ENCODE measurements at regions not wholly inside any gene's neighbourhood (a gene's known extent, or its start where the extent isn't known, plus 50 kb on each side); places are given as distances from the start of the nearest gene placed in this dataset.

DNA sequence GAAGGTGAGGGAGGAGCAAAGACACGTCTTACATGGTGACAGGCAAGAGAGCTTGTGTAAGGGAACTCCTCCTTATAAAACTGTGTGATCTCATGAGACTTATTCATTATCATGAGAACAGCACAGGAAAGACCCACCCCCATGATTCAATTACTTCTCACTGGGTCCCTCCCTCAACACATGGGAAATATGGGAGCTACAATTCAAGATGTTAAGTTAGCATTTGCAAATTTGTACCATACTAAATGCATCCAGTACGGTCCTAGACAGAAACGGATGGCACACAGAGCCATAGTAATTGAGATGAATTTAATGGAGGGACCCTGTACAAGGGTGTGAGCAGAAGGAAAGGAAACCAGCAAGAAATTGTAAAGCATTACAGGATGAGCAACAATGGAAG is 765.8 kb upstream of the API5 start:
- H3K27me3 ChIP-seq: no peaks in the 10 kb centered on the region
- DNase-seq (ENCODE audit: low read depth in 1 of 2, low spot score in 1 of 2): no peak
- H3K4me1 ChIP-seq (ENCODE audit: low read depth): peaks cover 7% of the 10 kb centered on the region
- TF ChIP-seq, protein P1, sequence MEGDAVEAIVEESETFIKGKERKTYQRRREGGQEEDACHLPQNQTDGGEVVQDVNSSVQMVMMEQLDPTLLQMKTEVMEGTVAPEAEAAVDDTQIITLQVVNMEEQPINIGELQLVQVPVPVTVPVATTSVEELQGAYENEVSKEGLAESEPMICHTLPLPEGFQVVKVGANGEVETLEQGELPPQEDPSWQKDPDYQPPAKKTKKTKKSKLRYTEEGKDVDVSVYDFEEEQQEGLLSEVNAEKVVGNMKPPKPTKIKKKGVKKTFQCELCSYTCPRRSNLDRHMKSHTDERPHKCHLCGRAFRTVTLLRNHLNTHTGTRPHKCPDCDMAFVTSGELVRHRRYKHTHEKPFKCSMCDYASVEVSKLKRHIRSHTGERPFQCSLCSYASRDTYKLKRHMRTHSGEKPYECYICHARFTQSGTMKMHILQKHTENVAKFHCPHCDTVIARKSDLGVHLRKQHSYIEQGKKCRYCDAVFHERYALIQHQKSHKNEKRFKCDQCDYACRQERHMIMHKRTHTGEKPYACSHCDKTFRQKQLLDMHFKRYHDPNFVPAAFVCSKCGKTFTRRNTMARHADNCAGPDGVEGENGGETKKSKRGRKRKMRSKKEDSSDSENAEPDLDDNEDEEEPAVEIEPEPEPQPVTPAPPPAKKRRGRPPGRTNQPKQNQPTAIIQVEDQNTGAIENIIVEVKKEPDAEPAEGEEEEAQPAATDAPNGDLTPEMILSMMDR (IDR thresholded peaks at IDR 0.05; ENCODE audit: low read depth, low read length): no peak
- H3K4me3 ChIP-seq: no peak overlapping the region
- H3K9me3 ChIP-seq (ENCODE audit: low read depth): no peaks in the 10 kb centered on the region
- no peaks in the 10 kb centered on the region for H3K36me3 ChIP-seq
- H3K27ac ChIP-seq: no peak overlapping the region

GRCh38 chr11:42552786-42553185 is 759.0 kb upstream of the API5 start:
- no peaks in the 10 kb centered on the region for H3K9me3 ChIP-seq (ENCODE audit: low read depth)
- peak in 1 of 2 donors; percentile 51 for DNase-seq (ENCODE audit: low read depth in 1 of 2, low spot score in 1 of 2)
- H3K27me3 ChIP-seq: no peaks in the 10 kb centered on the region
- H3K27ac ChIP-seq: no peak overlapping the region
- no peaks in the 10 kb centered on the region for H3K36me3 ChIP-seq
- H3K4me1 ChIP-seq (ENCODE audit: low read depth): no peaks in the 10 kb centered on the region
- TF ChIP-seq, protein P1 (IDR thresholded peaks at IDR 0.05; ENCODE audit: low read depth, low read length): no peak
- no peak overlapping the region for H3K4me3 ChIP-seq

DNA sequence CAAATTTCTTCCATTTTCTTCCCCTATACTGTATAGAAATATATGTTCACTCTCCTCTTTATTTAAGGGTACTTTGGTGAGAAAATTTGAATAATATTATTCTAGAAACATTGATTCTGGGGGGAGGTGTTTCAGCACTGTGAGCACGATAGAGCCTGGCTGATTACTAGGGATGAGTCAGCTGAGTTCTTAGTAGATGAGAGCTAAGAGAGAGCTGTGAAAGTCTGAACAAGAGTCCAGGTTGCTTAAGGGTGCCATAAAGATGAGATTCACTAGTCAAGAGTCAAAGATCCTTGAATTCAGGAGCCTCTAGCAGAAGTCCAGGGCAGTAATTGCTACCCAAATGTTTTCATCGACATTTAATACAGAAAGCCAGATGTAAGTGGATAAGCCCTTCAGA is 756.6 kb upstream of the API5 start:
- Histone ChIP-seq H3K27ac (no peak overlapping the region), H3K4me3 (no peak overlapping the region), H3K27me3 (no peaks in the 10 kb centered on the region), H3K9me3 (ENCODE audit: low read depth) (no peaks in the 10 kb centered on the region), H3K4me1 (ENCODE audit: low read depth) (no peaks in the 10 kb centered on the region), H3K36me3 (no peaks in the 10 kb centered on the region)
- DNase-seq (ENCODE audit: low read depth in 1 of 2, low spot score in 1 of 2): peak in 1 of 2 donors; percentile 1
- TF ChIP-seq, protein P1 (IDR thresholded peaks at IDR 0.05; ENCODE audit: low read depth, low read length): no peak

DNA sequence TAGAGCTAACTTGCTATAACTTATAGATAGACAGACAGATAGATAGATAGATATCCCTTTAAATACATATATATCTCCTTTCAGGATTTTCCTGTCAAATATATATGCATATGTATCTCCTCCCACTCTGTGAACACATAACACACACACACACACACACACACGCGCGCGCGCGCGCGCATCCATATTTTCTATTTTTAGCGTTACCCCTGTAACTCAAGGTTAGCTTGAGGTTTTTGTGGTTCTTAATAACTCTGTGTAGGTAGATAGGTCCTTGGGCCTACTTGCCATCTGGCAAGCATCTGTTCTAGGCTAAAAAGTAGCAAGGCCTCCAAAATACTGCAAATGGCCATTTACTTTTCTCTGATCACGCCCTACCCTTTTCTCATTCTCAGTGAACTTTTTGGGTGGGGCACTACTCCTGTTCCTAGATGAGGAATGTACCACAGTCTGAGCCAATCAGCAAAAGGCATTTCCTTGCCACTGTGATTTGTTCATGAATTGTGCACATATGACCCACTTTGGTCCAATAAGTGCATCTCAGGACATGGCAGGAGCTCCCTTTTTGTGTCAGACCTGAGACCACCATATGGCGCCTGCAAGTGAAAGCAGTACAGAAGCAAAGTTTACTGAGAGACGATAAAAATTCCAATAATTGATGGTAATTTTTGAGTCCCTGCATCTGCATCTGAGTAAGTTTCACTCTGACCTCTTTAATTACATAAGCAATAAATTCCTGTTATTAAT is 740.5 kb upstream of the API5 start:
- Histone ChIP-seq H3K27ac (no peak overlapping the region), H3K36me3 (no peaks in the 10 kb centered on the region)

GRCh38 chr11:42571878-42572610 is 739.8 kb upstream of the API5 start:
- H3K9me3 ChIP-seq (ENCODE audit: low read depth): no peaks in the 10 kb centered on the region
- H3K4me3 ChIP-seq: no peak overlapping the region
- no peaks in the 10 kb centered on the region for H3K27me3 ChIP-seq
- TF ChIP-seq, protein P1 (IDR thresholded peaks at IDR 0.05; ENCODE audit: low read depth, low read length): no peak
- no peak overlapping the region for H3K27ac ChIP-seq
- no peaks in the 10 kb centered on the region for H3K4me1 ChIP-seq (ENCODE audit: low read depth)
- H3K36me3 ChIP-seq: no peaks in the 10 kb centered on the region
- no peak for DNase-seq (ENCODE audit: low read depth in 1 of 2, low spot score in 1 of 2)

More for the DNA sequence above, 740.5 kb upstream of the API5 start:
- H3K4me3 ChIP-seq: no peak overlapping the region
- no peaks in the 10 kb centered on the region for H3K4me1 ChIP-seq (ENCODE audit: low read depth)
- no peaks in the 10 kb centered on the region for H3K9me3 ChIP-seq (ENCODE audit: low read depth)
- TF ChIP-seq, protein P1 (IDR thresholded peaks at IDR 0.05; ENCODE audit: low read depth, low read length): no peak
- H3K27me3 ChIP-seq: no peaks in the 10 kb centered on the region
- no peak for DNase-seq (ENCODE audit: low read depth in 1 of 2, low spot score in 1 of 2)

All from cardiac muscle cell (in vitro differentiated cells and primary cell).